Right ventricle myocardium inferior (tissue), 1 donor: ENCODE measurements at regions not wholly inside any gene's neighbourhood (a gene's known extent, or its start where the extent isn't known, plus 50 kb on each side); places are given as distances from the start of the nearest gene placed in this dataset.

Experiments
- ATAC-seq: fragments of 200-7000 bp; cut with Tn5 transposase; one replicate; pipeline ENCODE4 v1.9.1; 2020; ENCODE audit warnings: mild to moderate bottlenecking, moderate library complexity
- DNase-seq: peaks from one replicate; pipeline ENCODE4 v3.0.0; 2021; ENCODE audit errors: missing footprints
- intact Hi-C: fragments of 100-400 bp; cut with DNase I; formaldehyde crosslinking; loops from one replicate; pipeline ENCODE4 v1.11.0; 2022
- donor health status: DM: no; HTN: yes; CAD: no; lungs with severe emphysema.

DNA sequence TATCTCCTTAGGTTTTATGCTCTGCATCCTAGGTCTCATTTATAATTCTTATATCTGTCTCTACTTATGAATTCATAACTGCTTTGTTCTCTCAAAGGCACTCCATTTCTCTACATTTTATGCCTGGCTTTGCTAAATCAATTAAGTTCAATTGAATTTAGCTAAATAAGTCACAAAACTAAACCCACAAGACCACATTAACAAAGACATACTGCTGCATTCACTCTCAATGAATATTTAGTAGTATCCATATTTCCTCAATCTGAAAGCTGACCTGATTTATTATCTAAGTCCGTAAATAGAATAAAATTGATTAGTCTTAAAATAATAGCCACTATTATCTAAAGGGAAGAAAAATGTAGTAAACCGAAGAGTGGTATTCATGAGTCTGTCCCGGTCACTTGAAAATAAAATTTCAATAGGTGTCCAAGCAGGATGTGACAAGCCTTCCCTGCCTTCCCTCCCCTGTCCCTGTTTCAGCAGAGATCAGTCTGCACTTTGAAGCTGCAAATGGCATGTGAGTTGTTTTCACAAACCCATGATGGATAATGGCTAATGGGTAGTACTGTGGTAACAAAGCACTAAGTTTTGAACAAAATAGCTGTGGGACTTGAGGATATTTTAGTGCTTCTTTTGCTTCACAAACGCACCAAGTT lies 295.0 kb upstream of the NCAM2 start:
- no peak for DNase-seq
- no peak for ATAC-seq
- intact Hi-C loops, result no loop called here

DNA sequence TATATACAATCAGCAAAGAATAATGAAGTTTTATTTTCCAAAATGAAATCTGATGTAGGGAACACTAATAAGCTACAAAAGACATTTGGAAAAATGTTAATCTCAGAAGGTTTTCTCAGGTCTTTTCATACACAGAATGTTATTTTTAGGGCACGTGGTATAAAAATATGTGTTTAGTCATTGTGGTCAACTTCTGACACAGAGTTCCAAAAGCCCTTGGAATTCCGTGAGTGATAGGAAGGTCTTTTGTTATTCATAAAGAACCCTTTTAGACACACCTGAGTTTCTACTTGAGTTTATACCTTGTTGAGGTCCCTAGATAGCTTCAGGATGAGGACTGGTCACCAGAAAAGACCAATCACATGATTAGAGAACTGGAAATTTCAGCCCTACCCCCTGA lies 277.6 kb upstream of the NCAM2 start:
- DNase-seq (no peak), ATAC-seq (no peak)
- intact Hi-C loops, result no loop called here

DNA sequence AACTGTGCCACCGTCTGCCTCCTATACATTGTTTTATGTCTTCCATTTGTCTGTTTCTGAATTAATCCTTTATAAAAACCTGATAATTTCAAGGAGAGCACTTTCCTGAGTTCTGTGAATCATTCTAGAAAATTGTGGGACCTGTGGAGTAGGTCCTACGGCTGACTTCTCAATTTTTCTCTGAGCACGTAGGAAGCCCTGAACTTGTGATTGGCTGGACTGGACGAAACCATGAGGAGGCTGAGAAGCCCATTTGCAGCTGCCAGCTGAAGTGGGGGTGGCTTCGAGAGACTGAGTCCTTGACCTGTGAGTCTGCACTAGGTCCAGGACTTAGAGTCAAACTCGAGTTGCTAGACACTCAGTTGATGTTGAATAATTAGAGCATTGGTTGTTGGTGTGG lies 277.1 kb upstream of the NCAM2 start:
- ATAC-seq (no peak), DNase-seq (no peak)
- intact Hi-C loops, result no loop called here

DNA sequence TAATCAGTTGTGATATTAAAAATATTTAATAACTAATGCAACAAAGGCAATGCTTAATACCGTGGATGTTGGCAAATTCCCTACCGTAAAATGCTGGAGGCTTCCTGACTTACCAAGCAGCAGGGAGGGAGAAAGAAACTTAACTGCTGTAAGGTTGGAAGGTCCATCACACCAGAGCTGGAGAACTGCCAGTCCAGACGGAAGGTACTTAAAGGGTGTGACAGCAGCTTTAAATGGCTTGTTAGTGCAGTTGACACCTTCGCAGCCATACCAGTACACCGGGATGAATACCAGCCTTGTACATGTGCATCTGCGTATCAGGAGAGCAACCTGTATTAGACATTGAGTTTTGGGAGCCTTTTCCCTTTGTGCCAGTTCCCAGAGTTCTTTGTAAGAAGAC lies 269.5 kb upstream of the NCAM2 start:
- DNase-seq (no peak), ATAC-seq (no peak)
- intact Hi-C loops, result no loop called here

DNA sequence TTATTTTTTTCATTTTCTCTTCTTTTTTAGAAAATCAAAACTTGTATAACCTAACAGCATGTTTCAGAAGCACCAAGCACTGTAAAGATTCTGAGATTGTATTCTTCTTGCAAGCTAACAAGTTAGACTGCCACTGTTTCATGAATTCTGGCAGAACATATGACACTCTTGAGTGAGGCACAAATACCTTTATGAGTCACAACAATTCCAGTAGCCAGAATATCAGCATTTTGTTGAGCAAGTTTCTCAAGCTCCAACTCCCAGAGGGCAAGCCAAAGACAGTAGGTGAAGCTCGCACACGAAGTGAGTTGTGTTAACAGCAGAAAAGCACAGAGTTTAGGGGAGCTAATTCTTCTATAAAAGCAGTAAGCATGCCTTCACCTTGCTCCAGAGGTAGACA lies 268.8 kb upstream of the NCAM2 start:
- intact Hi-C loops, result no loop called here
- no peak for ATAC-seq
- no peak for DNase-seq

DNA sequence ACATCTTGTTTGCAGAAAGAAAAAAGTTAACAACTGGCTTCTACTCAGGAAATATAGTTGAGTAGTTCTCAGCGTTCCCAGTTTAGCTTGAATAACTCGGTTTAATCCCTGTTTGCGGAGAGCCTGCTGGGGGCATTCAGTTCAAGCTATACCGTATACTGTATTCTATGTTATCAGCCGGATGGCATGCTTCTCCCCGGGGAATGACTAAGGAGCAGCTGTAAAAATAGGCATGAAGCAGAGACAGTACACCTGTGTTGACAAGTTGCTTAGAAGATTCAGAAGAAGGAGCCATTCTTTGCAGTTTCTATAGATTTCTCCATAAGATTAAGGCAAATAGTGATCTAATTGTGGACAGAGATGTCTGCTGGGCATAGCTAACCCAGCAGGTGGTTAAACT lies 267.8 kb upstream of the NCAM2 start:
- no peak for DNase-seq
- ATAC-seq, result no peak
- intact Hi-C loops, result no loop called here

DNA sequence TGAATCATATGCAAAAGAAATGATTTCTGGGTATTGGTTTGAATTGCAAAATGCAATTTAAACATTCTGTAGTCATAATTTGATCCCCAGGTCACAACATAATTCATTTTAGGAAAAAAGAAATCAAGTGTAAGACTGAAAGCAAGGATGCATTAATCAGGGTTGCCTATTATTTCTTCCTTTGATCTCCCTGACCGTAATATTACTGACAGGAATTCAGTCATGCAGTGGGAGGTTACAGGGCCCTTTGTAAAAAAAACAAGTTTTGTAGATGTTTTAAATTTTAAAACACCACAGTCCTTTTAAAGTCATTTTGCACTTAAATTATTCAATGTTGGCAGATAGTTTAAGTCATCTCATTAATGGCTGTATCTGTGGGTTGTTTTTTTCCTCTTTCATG lies 263.0 kb upstream of the NCAM2 start:
- DNase-seq (no peak), ATAC-seq (no peak)
- intact Hi-C loops, result no loop called here

DNA sequence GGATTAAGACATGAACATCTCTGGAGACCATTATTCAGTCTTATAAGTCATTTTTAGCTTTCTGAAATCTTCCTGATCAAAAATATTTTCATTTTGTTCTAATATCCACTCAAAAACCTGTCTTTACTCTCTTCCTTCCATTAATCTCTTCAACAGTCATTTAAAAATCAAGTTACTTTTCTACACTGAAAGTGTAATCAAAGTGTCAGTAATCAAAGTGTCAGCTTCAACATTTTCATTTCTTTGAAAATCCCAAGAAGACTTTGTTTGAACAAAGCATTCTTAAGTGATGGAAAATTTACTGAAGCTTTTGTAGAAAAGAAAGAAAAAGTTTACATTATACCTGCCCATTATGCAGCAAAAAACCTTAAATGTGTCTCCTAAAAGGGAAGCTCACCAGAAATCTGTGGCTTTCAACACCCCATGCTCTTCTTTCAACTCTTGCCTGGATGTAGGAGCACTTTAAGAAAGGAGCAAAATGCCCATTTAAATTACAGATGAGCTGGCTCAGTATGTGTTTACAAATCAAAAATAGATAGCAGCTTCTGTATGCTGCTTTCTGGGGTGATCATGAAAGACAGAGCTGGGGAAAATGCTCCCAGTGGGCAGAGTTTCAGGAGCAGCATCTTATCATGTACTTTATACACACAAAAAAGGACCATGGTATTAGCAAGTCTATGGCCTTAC lies 260.8 kb upstream of the NCAM2 start:
- intact Hi-C loops, result no loop called here
- ATAC-seq (no peak), DNase-seq (no peak)

DNA sequence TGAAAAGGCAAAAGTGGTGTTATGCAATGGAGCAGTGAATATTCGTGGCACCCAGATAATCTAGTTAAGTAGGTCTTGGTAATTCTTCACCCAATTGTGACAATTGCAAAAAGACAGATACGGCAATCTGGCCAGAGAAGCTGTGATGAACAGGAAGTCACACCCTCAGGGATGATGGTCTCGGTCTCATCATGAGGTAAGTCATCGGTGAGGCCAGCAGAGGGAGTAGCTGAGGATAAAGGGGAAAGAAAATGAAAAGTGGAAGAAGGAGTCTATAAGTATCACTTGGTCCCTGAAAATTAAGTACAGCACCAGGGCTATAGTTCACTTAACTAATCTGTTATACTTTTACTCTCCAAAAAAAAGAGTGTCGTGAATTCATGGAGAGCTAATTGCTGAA lies 258.8 kb upstream of the NCAM2 start:
- no peak for DNase-seq
- intact Hi-C loops, result no loop called here
- ATAC-seq, result no peak

DNA sequence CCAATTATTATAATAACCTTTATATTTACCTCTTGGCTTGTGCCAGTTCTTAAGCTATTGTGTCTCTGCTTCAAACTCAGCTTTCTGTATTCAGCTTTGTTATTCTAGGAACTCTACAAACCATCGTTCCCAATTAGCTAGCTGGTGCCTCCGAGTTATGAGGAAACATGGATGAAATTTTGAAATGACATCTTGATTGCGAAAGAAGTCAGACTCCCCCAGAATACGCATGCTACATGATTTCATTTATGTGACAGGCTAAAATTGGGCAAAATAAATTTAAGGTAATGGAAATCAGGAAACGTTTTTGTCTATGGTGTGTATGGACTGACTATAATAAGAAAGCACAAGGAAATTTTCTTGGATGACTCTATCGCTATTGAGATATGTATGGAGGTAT lies 256.8 kb upstream of the NCAM2 start:
- DNase-seq (no peak), ATAC-seq (no peak)
- intact Hi-C loops, result no loop called here

DNA sequence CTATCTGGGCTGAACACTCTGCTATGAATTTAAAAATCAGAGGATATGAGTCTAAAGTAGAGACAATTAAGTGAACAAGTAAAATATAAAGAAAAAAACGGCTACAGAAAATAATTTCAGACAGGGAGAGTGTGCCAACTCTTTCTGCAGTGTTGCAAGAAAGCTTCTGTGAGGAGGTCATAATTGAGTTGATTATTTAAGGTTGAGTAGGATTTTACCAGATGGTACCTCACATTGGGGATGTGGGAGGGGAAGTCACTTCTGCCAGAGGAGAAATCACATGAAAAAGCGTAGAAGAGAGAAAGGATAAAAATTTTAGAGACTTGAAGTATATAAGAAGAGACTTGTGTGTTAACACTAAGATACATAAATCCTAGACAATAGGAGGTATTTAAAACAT lies 238.0 kb upstream of the NCAM2 start:
- intact Hi-C loops, result no loop called here
- DNase-seq (no peak), ATAC-seq (no peak)

DNA sequence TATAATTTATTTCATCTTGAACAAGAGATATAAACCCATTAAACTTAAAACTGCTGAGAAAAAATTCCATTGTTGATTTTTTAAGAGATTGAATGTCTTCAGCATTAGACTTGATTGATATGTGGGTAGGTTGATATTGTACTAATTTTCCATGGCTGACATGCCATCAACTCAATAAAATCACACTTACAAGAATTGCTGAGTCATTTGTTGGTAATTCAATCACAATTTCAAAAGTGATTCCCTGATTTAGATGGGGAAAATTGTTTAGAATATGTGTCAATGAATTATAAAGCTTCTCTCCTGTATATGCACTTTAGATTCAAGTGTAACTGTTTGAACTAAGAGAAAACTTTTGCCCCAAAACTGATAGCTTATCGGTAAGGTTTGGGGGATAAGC lies 223.5 kb upstream of the NCAM2 start:
- intact Hi-C loops, result no loop called here
- ATAC-seq (no peak), DNase-seq (no peak)

DNA sequence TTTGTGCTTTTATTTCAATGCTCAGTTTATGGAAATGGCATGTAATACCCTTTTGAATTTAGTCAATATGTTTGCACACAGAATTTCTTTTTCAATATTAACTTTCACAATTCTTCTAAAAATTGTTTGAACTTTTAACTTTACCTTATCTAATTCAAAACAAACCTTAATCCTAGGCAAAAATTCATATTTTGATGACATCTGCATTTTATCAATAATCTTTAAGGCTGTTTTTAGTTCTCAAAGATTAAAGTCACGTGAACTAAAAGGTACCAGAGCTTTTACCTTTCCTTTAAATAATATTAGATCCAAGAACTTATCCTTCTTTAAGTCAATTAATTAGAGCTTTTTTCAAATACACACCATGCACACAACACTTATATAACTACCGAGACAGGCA lies 218.9 kb upstream of the NCAM2 start:
- intact Hi-C loops, result no loop called here
- ATAC-seq, result no peak
- DNase-seq, result no peak

DNA sequence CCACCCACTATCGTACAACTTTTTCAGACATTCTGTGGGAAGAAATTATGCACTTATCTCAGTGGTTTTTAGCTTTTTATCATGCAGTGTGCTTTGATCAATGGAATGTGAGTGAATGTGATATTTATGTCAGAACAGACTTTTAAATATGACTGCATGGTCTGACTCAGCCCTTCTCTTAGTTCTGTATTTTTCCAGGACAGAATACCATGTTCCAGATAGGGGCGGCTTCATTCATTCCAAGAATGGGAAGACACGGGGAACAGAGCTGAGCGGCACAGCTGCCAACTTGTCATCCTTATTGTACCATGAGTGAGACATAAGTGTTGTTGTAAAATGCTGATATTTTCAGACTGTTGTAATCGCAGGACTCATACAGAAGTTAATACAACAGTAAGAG lies 214.6 kb upstream of the NCAM2 start:
- DNase-seq (no peak), ATAC-seq (no peak)
- intact Hi-C loops, result no loop called here

DNA sequence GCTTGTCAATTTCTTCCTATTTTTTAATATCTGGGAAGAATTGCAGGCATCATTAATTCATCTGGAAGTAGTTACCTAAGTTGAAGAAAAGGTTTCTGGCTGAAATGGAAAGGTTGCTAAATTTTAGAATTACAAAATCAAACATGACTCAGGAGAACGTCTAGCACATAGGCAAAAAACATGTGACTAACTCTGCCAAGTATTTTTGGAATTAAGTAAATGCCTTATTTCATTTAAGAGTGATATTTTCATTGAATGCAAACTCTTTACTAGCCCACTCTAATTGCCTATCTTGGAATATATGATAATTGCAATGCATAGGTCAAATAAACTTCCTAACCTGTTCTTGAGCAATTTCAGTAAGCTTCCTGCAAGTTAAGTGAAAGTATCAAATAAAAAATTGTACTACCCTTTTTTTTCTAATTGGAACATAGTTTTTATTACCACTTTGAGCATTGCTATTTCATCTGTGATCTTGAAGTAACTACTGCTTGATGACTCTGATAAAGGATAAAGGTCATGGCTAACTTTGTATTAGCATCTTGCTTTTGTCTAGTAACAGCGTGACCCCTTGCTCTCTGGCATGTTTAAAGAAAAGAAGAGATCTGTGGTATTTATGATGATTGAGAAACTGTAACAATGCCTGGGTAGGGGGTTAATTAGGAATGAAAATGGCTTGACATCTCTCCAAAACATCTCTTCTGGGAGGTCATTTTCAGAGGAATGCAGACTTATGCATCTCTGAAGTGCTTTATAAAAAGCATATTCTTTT lies 208.3 kb upstream of the NCAM2 start:
- DNase-seq, result no peak
- intact Hi-C loops, result no loop called here
- ATAC-seq, result no peak

DNA sequence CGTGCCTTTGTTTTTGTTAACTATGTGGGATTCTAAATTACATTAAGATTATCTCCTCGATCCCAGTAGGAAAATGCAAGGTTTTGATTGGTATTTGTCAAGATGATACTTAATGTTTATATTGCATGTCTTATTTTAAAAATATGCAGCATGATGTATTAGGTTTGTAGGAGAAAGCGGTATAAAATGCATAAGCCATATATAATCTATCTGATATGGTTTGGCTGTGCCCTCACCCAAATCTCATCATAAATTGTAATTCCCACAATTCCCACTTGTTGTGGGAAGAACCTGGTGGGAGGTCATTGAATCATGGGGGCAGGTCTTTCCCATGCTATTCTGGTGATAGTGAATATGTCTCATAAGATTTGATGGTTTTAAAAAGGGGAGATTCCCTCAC lies 198.1 kb upstream of the NCAM2 start:
- DNase-seq (no peak), ATAC-seq (no peak)
- intact Hi-C loops, result no loop called here

DNA sequence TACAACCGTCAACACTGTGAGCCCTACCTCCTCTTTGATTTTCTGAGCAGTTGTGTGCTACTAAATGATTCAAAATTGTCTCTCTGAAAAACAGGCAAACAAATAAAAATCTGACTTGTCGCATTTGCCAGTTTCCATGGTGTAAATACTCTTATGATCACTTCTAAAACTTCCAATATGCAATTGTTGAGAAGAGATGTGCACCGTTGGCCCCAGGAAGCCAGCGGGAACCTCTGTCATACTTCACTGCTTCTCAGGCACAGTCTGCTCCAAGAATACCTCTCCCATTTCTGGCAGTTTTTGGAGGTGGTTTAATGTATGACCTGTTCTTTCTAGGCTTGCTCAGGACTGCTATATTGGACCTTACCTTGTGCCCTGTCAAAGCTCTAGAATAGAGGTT lies 196.0 kb upstream of the NCAM2 start:
- ATAC-seq (no peak), DNase-seq (no peak)
- intact Hi-C loops, result no loop called here

DNA sequence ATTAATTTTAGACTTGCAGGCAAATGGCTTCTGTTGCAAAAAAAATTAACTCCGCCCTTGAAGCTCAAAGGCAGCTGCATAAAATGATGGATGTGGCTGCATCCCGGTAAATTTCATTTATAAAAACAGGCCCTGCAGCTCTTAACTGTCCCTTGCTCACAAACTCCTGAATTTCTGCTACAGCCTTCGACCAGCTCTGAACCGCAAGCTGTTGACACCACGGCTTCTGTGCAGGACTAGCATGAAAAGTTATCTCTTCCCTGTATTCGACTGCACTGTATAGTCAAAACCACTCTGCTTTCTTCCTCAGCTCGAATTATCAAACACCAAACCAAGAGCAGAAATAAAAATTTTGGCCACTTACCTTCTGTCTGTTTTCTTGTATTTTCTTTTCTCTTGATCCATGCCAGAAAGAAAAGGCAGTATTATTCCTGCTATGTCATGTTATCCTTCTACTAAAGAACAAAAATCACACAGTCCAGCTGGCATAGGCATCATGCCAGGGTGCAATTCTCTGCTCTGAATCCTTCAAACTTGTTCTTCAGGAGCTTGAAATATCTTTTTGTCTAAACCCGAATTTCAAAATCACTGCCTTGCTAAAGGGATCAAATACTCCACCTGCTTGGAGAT lies 195.5 kb upstream of the NCAM2 start:
- intact Hi-C loops, result no loop called here
- DNase-seq (no peak), ATAC-seq (no peak)

DNA sequence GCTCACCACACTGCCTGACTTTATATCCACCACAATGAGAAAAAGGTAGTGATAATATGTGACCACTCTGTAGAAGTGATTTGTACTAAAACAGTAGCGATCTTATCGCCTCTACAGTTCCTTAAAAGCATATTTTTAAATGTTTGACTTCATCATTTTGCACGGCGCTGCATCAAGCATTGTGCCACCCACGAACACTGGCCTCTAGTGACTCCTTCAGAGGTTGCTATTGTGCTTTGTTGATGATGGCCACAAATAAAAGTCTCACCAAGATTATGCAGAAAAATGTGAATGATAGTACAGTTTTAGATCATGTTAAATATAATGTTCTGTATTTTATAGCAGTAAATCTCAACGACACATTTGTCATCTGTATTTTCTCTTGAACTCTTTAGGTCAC lies 186.5 kb upstream of the NCAM2 start:
- intact Hi-C loops, result no loop called here
- no peak for DNase-seq
- ATAC-seq, result no peak

DNA sequence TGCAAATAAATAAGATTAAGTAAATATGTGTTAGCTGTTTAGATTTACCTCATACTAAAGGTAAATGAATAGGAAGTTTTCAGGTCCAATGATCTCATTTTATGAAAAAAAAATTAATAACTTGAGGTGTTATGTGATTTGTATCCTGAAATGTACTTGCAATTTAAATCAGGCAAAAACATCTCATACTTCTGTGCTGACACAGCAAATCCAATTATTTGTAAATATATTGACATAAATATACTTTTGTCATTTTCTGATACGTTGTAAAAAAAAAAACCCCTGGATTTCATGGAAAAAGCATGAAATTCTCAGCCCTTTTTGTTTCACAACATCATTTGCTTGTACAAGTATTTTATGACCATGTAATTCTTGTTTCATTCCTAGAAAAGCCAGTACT lies 184.1 kb upstream of the NCAM2 start:
- intact Hi-C loops, result no loop called here
- ATAC-seq (no peak), DNase-seq (no peak)
